GM18498 (cell line): ENCODE measurements at regions not wholly inside any gene's neighbourhood (a gene's known extent, or its start where the extent isn't known, plus 50 kb on each side); places are given as distances from the start of the nearest gene placed in this dataset.

ENCODE experiments used
- ATAC-seq: cut with Tn5 transposase; IDR thresholded peaks from one replicate; pipeline ENCODE4 v1.9.1; 2021; ENCODE audit warnings: mild to moderate bottlenecking, moderate library complexity; ENCODE audit not compliant: unreplicated experiment

DNA sequence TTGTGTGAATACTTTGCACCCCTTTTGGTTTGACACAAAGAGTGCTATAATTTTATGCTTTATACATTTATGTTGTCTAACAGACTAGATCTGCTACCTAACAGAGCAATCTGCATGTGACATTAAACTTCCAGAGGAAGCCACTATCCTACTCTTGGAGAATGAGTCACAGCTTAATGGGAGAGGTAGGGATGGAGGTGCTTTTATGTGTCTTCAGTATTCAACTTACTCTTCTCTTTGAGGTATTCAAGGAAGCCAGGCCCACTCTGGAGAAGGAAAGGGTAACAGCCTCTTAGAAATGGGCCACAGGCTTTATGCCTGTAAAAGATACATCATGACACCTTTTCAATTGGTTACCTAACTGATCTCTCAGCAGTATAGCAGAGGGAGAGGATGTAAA, 85.8 kb upstream of the NEUROD1 start:
- ATAC-seq: no peak

DNA sequence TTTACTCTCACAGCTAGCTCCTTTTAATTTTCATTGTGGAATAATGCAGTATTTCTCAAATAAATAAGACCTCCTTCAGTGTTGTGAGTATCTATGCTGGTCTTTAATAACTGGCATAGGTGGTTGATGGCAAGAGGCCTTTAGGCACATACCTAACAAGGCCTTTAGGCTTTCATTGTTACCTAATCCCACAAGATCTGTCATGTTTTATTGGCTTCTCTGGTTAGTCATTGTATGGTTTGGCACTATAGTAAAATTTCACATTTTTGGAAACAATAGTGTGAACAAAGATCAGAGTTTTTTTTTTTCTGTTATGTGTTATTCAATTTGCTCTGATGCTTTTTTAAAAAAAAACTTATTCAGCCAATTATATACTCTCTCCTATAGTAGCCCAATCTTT, 89.8 kb upstream of the NEUROD1 start:
- ATAC-seq: no peak

DNA sequence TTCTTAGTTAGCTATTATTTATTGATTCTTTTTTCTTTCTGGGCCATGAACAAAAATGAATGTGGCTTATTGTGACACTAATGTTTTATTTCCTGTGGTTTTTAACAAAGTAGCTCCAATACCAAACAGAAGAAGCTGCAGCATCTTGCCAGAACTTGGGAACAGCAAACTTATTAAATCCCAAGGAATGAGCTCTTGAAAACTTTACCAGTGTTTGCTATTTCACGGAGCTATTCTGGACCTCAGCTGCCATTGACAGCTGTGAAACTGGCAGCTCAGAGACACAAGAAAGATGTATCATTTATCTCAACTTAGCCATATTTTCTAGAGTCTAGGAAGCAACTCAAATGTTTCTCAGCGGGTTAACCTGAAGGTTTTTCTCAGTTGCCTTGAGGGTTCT, 91.0 kb upstream of the NEUROD1 start:
- ATAC-seq: no peak

DNA sequence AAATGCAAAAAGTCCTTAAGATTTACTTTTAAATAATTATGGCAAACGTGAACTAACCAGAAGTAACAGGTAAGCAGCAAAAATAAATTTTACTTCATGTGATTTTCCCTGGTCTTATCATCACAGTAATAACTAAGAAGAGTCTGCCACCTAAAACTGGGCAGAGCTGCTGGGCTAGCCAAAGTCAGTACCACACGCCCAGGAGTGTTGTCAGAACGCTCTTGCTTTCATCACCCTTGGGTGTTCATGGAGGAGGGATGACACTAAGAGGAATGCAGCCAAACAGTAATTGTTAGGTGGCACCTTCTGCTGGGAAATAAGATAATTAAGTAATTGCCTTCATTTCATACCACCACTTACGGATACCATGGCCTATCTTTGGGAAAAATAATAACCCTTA, 92.0 kb upstream of the NEUROD1 start:
- ATAC-seq: no peak

DNA sequence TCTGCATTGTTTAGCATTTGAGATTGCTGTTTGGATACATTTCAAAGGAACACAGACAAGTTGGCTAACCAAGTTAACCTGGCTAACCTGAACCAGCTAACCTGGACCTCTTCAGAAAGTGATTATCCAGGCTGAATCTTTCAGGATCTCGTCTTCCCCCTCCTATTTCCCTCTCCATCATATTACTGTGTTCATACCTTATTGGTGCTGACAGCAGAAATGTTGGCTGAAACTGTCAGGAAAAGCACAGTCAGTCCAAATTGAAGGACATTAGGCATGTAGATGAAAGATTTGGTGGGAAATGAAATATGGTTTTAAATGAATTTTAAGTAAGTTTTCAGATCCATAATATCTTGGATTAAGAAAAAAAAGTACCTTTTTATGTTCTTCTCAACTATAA, 92.5 kb upstream of the NEUROD1 start:
- ATAC-seq: no peak

DNA sequence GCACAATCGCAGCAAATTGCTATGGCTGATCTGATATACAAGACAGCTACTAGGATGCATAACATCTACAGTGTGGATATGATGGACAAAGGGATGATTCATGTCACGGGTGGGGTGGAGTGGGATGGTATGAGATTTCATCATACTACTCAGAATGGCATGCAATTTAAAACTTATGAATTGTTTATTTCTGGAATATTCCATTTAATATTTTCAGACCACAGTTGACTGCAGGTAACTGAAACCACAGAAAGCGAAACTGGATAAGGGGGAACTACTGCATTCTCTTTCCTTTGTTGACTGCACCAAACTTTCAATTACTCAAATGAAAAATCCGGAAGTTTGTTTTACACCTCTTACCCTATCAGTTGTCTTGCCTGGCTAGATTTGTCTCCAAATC, 94.4 kb upstream of the NEUROD1 start:
- ATAC-seq: no peak

DNA sequence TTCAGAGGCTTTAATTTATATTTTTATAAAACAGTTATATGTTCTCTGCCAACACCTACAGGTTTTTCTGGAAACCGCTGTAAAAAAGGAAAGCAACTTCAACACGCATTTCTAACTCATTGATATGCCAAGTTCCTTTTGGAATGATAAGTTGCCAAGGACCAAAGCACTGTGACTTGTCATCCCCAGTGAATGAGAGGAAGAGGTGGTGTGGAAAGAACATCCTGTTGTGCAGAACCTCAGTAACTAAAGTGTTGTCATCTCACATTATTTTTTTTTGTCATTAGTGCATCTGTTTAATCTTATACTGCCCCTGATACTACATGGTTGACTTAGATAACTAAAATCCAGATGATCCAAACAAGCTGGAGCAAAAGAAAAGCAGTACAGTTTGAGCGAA, 96.0 kb upstream of the NEUROD1 start:
- no peak for ATAC-seq

DNA sequence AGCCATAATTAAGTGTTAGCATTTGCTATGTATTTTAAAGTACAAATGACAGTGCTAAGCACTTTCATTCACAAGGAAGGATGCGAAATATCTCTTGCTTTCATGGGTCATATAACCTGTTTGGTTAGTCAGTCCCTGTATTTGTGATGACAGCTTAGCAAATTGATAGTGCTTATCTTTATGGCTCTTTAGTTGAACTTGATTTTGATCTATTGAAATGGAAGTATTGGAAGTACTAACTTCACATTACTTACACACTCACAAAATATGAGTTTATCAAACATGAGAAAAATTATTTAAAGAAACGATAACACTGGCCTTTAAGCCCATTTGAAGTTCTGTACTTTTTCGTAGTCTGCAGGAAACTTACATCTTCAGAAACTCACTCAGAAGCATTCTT, 97.4 kb upstream of the NEUROD1 start:
- no peak for ATAC-seq

DNA sequence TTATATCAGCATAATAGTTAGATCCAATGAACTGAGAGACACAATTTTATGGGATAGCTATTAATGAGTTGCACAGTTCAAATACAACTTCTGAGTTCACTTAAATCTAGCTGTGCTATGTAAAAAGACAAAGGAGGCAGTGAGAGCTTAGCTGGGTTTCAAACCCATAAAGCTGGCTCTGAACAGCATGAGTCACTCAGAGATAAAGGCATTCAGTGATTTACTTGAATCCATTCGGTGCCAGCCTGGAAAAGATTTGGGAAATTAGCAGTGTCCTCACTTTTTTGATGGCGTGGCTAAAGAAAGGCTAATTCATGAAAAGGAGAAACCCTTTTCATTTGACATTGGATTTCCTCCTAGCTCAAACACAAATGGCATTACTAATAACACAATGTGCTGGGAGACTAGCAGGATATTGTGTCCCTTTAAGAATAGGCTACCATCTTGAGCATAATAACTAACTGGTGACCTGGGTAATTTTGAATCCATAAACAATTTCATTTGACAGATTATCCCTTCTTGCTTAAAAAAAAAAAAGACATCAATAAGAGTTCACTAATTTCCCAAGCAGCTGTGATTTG, 98.4 kb upstream of the NEUROD1 start:
- no peak for ATAC-seq

DNA sequence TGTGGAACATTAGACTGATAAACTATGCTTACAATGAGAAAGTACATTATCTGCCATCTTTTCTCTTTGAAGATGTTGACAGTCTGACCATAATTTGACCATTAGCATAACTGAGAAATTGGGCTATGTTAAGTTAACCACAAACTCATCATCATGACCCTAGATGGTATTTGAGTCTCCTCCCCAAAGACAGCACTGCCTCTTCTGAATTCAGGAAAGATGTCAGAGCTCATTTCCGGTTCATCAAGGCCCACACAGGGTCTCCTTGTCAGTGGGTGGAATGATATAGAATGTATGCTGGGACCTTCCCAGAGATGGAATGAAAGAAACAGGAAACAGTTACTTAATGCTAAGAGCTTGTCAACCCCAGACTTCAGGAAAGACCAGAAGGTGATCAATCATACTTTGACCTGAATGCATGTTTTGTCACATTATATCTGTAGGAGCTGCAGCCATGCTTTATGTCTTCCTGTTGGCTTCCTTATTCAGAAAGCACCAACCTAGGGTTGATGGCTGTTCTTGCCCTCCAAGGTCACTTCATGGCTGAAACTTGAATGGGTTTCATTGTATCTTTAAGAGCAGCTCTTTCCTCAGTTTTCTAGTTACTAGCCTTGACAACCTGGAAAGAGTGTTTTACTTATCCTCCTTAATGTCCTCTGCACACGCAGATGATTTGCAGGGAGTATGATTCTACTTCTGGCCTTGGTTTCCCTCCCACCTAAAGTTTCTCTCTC, 99.1 kb upstream of the NEUROD1 start:
- peak; percentile 49 for ATAC-seq

DNA sequence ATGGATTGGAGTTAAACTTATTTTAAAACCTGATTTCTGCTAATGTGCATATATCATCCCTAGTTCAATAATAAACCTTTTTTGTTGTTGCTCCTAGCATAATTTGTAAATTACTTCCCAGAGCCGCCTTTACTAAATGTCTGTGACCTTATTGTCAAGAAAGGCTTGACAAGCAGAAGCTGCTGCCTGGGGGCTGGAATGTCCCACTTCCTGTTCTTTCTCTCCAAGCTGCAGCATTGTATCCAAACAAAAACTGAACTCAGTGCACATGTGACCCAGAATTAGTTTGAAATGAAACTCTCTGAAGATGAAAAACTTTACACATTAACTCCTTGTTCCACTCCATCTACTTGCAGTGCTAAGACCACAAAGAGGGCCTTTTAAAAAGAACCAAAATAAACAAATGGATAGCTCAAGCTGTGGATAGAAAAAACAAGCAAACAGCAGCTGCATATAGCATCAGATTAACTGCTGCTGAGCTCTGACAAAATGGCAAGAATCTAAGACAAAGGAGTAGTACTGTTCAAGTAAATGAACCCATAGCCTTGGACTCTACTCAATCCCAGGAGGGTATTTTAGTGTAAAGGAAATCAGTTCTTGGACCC, 99.8 kb upstream of the NEUROD1 start:
- ATAC-seq: peak; percentile 76

DNA sequence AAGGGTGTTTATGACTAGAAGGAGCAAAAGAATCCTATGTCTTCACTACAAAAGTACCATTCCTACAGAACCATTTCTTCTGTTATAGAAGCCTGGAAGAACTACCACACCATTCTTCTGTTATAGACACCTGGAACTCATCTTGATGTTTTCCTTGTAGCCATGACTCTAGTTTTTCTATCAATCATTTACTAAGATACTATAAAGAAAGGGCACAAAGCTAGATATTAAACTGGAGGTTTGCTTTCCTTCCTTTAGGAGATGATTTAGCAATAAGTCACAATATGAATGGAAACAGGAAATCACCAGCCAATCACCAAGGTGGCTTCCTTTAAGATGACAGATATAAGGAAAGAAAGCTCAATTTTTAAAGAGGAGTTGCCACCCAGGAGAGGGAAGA, 100.3 kb upstream of the NEUROD1 start:
- ATAC-seq: peak; percentile 17

DNA sequence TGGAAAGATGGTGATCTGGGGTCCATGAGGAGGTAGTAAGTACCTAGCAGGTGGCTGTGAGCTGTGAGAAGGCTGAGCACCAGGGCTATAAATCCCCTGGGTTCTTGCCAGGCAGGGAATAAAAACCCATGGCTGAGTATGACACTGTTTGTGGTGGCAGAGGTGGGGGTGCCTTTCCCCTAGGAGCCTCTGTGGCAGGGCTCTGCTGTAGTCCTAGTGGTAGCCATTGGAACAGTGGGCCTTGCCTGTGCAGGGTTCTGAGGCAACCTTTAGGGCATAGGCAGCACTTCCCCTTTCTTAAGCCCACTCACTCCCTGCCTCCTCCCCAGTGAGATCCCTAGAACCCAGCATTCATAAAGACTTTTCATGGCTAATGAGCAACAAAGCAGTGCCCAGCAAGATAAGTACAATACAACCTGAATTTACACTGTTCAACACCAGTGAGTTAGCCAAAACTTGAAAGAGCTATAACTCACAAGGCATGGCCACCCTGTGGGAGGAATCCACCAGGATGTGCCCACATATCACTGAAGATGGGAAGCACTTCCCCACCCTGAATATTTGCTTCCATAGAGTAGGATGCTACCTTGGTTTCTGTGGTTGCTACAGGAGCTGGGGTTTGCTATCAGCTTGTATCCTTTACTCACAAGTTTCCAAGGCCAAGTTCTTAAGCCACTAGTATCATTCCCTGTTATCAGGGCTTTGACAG, 100.9 kb upstream of the NEUROD1 start:
- peak; percentile 58 for ATAC-seq

DNA sequence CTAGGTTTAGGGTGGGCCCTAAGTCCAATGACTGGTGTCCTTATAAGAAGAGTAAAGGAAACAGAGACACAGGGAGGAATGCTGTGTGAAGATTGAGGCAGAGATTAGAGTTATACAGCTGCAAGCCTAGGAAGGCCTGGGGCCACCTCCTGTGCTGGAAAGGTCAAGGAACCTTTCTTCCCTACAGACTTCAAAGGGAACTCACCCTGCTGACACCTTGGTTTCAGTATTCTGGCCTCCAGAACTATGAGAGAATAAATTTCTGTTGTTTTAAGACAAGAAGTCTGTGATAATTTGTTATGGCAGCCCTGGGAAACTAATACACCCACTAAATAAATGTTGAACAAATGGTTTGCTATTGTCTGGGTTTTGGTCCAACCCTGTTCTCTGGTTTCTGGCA, 102.3 kb upstream of the NEUROD1 start:
- ATAC-seq: no peak

DNA sequence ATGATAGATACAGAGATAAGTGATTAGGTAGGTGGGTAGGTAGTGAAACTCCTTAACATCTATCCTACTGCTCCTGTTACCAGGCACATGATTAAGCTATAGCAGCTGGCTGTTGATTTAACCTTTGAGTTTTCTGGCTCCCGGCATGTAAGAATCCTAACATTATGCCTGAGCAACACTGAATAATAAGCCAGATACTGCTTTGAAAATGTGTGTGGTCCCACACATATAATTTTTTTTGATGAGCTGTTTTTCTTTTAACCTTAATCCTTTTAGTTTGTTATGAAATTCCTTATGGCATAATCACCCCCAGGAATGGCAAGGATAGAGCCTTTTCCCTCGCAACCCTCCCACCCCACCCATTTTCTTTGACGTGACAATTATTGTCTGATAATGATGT, 104.2 kb upstream of the NEUROD1 start:
- ATAC-seq: no peak

DNA sequence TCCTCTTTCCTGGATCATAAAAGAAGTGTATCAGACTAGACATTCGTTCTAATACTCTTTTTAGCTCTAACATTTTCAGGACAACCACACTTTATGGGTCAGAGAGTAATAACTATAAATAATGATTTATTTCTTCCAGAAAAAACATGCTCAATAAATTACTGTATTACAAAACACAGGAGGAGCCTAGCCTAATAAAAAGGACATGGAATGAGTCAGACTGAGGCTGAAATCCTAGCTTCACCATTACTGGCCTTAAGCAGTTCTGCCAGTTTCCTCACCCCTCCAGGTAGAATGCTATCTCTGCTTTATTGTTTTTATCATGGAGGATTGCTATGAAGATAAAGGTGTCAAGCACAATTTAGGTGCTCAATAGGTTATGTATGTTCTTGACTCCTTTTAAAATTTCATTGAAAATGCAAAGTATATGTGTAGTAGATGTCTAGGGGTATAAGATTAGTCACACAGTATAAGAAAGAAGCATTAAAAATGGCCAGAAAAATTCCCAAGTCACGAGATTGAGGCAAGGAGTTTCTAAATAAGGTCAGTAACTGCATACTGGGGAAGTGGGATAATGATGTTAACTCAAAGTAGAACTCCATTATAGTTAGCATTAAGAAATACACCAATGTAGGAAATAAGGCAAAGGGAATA, 105.5 kb upstream of the NEUROD1 start:
- ATAC-seq: no peak

DNA sequence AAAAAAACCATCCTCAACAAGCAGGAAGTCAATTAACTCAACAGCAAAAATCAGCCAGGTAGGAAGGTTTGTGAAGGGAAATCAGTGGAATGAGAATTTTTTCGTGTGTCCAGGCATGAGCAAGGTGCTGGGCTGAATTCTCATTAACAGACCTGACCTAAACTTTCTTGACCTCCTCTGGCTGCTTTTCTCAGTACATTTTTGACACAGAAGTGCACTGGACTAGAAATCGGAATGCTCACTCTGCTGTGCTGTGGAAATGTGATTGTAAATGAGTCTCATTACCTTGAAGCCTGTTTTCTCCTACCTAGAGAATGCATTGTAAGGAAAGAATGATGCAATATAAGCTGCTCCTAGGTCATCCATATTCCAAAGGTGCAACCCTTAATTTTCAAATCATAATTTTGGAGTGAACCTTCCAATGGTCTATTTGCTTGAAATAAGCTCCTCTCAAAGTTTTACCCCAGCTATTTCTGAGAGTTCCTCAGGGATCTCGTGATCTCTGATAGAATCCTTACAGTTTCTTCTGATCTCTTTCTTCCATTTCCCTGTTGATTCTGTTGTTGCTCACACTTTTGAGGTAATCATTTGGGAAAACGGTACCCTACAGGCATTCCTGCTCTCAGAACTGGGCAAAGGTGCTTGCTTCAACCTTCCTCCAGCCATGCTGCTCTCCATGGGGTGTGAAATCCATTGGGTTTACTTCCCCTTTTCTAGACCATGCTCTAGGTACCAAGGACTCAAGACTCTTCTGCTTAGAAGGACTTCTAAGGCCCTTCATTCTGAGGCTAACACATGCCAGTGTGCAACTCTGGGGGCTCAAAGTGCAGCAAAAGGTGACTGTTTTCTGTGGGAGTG, 104.9 kb upstream of the ITPRID2 start:
- no peak for ATAC-seq

DNA sequence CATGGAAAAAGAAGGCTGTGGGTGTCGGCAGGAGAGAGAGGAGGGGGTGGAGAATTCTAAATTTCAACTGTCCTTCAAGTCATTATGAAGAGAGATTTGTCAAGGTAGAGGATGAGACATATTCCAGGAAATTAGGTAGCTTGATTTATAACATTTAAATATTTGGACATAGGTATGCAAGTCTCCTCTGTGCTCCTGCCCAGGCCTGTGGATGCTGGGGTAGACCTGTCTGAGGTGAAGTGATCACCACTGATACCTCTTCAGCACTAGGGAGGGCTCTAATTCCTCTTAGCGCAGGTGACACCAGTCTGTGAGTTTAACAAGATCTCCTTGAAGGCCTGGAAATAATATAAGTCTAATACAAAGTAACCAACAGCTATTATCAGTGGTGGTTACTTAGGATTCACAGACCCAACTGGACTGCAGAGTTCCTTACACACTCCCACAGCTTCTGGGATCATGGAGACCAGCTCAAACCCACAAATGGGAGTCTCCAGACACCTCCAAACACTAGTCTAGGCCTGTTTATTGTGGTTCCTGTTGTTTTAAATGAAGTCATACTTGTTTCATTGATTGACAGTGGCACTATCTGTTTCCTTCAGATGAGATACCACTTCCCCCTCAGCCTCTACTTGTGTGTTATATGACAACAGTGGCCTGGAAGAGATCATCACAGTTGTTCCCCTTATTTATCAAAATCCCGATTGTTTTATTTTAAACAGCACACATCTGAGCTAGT, 104.1 kb upstream of the ITPRID2 start:
- ATAC-seq: no peak

DNA sequence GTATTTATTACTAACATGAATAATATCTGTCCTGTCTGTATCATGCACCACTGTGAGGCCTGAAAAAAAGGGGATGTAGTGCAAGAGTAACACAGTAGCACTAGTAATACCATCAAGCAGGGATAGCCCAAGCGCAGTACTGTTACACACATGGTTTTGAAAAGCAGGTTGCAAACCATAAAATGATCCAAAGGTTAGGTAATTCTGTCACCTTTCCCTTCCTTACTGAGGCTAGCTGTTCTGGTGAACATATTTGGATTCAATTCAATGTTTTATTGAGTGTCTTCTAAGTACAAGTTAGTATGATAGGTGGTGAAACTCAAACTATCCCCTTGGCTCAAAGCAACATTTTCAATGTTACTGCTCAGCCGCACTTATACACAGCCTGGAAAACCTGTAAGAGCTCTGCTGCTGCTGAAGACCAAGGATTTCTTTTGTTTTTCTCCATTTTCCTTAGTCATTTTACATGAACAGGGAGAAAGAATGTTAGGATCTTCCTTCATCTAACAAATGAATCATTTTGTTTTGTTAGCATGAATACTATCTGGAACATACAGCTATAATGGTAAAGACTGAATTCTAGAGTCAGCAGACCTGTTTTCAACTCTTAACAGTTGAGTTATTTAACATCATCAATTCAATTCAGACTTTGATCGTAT, 102.5 kb upstream of the ITPRID2 start:
- ATAC-seq: no peak
